Right kidney (tissue), 1 donor: ENCODE measurements at regions not wholly inside any gene's neighbourhood (a gene's known extent, or its start where the extent isn't known, plus 50 kb on each side); places are given as distances from the start of the nearest gene placed in this dataset.
A peak's percentile ranks its signal among the peaks of the same experiment; 100 is the strongest.

ENCODE experiments used
- DNase-seq: peaks from one replicate; pipeline ENCODE4 v3.0.0-alpha.2; 2016

- DNase-seq, result peak; percentile 7
Observed at GRCh38 chr18:41353777-41354528, 601.1 kb upstream of the PIK3C3 start.

DNA sequence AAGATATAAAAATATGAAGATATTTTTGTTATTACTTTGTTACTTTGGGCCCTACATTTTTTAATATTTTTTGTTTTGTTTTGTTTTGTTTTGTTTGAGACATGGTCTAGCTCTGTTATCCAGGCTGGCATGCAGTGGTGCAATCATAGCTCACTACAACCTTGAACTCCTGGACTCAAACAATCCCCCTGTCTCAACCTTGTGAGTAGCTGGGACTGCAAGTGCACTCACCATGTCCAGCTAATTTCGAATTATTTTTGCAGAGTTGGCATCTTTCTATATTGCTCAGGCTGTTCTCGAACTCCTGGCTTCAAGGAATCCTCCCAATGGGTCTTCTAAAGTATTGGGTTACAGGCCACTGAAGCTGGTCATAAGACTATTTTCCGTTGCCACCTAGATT, 603.6 kb upstream of the PIK3C3 start:
- no peak for DNase-seq

DNA sequence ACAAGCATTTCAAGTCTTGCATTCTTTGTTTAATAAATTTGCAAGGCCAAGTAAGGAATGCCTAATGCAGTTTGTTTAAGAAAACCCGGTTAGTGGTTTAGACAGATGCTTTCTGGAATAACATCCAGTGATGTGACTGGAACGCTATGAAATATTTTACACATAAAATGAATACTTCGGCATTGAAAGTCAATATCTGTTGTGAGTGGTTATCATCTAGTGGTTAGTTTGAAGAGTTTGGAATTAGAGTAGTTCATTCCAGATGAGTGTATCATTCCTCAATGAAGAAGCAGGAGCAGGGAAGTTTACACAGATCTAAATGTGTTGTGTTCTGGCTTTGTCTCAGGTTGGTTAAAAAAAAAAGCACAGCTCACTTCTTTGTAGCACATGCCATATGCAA, 608.0 kb upstream of the PIK3C3 start:
- no peak for DNase-seq

- no peak for DNase-seq
Observed at GRCh38 chr18:41343808-41344207, 611.2 kb upstream of the PIK3C3 start.

GRCh38 chr18:41338341-41338740, 616.7 kb upstream of the PIK3C3 start:
- no peak for DNase-seq

DNA sequence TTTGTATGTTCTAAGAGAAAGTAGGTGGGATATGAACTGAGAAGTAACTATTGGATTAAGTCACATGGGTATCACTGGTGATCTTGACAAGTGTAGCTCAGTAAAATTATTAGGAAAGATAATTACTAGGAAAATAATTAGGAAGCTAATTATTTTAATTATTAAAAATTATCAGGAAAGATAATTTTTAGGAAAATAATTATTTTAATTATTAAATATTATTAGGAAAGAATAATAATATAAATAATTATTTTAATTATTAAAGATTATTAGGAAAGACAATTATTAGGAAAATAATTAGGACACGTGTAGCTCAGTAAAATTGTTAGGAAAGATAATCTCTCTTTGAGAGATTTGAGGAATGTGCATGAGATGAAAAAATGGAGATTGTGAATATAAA, 623.4 kb upstream of the PIK3C3 start:
- no peak for DNase-seq

DNA sequence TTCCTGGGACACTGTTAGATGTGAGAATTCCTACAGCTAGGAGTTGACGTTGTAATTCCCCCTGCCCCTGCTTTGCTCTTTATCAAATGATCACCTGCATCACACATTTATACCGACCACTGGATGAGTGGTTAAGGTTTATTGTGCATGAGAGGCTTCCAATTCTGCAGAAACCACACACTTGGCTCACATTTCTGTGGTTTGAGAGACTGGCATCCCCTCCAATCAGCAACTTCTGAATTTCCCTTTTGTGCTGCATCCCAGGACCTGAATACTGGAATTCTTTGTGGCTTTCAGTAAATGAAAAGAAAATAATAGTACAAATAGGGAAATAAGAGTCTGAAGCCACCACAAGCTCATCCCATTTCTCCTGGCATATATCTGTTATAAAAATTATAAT, 628.7 kb upstream of the PIK3C3 start:
- DNase-seq, result no peak

- DNase-seq, result no peak
Observed at GRCh38 chr18:41324934-41325333, 630.1 kb upstream of the PIK3C3 start.

DNA sequence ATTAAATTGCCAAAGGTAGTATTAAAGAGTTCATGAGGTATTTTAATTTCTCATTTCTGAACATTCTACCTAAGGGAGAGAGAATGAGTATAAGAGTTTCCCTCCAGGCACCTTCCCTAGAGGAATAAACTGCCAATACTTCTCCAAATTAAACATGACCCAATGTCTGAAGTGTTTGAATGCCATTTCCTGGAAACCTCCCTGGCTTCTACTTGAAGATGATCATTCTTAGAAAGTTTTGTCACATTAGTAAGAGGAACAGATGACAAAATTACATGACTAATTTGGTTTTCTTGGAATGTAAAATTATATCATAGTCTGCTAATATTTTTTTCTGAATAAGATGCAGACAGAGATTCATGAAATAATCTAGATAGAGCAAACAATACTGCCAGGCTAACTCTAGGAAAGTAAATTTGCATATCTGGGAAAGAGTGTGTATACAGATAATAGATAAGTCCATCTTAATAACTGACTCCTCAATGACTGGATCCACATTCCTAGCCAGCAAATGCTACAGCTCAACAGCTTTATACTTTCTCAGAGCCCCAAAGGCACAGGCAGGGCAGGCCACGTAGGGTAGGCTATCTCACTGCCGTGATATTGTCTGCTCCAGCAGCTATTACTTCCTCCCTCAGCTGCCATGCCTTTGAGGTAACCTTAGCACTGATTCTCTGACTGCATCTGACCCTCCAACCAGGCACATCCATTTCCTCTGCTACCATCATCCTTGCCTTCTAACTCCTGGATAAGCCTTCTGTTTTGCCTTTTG, 630.8 kb upstream of the PIK3C3 start:
- DNase-seq, result no peak

DNA sequence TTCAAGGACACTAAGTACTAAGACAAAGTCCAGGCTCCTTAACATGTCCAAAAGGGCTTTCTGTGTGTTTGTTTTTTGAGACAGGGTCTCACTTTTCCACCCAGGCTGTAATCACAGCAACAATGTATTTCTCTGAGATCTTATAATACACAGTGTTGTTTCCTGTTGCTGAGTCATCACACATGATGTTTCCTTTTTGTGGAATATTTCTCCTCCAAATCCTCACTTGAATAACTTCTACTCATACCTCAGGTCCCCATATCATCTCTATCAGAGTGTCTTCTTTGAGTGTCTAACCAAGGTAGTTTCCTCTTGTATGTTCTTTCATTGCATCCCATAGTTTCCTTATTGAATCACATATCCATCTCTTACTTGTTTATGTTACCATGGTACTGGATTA, 632.0 kb upstream of the PIK3C3 start:
- no peak for DNase-seq

- DNase-seq, result no peak
Observed at GRCh38 chr18:41320100-41320499, 634.9 kb upstream of the PIK3C3 start.

GRCh38 chr18:41315134-41315533, 639.9 kb upstream of the PIK3C3 start:
- no peak for DNase-seq

GRCh38 chr18:41311571-41312547, 643.2 kb upstream of the PIK3C3 start:
- no peak for DNase-seq

DNA sequence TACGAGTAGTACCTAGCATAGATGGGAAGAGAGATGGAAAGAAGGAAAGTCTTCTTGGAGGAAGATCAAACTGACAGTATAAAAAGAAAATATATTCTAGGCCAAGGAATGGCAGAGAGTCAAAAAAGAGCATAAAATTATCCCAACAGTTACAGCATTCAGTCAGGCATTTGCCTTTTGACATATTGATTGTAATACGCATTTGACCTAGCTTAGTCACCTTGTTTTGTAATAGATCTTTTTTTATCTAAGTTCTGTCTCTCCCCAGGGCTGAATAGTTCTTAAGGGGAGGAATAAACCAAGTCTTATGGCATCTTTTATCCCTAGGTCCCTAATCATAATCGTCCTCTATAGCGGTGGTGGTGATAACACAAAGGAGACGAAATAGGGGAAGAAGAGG, 657.3 kb upstream of the PIK3C3 start:
- DNase-seq, result no peak

GRCh38 chr18:41269294-41269693, 685.7 kb upstream of the PIK3C3 start:
- DNase-seq, result no peak

DNA sequence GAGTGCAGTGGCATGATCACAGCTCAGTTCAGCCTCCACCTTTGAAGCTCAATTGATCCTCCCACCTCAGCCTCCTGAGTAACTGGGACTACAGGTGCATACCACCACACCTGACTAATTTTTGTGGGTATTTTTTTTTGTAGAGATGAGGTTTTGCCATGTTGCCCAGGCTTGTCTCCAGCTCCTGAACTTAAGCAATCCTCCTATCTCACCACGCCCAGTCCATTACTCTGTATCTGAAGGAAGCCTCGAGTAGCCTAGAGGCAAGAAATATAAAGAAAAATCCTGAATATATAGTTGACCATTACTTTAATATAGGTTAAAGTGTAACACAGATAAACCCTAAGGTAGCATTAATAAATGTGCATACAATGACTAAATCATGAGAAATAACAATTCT, 686.8 kb upstream of the PIK3C3 start:
- DNase-seq, result no peak

- peak; percentile 3 for DNase-seq
Observed at GRCh38 chr18:41266616-41267015, 688.4 kb upstream of the PIK3C3 start.

GRCh38 chr18:41266204-41266603, 688.8 kb upstream of the PIK3C3 start:
- no peak for DNase-seq

DNA sequence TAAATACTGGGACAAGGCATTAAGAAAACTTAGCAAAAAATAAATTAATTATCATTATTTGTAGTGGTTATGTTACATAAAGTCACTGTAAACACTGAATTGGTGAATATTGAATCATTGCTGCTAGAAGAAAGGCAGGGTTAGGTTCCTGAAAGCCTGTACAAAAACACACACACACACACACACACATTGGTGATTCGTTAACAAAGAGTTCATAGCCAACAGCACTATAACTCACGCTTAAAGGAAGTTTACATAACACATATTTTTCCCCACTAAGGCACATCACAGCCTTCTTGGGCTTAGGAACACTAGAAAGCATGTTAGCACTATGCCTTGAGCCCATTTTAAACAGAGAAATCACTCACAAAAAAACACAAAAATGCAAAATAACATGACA, 690.0 kb upstream of the PIK3C3 start:
- DNase-seq, result peak; percentile 4

- no peak for DNase-seq
Observed at GRCh38 chr18:41263956-41264355, 691.1 kb upstream of the PIK3C3 start.

- DNase-seq, result no peak
Observed at GRCh38 chr18:41262688-41263087, 692.3 kb upstream of the PIK3C3 start.

DNA sequence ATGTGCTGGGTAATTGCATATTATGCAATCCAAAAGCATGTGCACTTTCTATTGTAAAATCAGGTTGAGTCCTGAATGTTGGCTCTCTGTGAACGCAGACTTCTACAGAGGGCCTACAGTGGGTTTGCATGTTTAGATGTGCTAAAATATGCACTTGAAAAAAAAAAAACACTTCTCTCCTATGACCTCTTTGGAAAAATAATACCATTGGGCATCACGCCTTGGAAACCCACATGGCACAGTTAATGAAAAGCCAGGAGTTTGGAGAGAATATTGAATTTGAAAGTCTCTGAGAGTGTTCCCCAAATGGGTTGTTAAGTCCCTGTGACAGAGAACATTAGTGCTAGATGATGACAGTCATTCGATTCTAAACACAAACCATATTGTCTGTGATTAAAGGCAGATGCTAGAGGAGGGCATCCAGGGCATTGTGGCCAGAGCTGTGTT, 710.4 kb upstream of the PIK3C3 start:
- no peak for DNase-seq

GRCh38 chr18:41237317-41237716, 717.7 kb upstream of the PIK3C3 start:
- DNase-seq, result no peak
